ENCODE measurements at regions not wholly inside any gene's neighbourhood (a gene's known extent, or its start where the extent isn't known, plus 50 kb on each side); places are given as distances from the start of the nearest gene placed in this dataset.

DNA sequence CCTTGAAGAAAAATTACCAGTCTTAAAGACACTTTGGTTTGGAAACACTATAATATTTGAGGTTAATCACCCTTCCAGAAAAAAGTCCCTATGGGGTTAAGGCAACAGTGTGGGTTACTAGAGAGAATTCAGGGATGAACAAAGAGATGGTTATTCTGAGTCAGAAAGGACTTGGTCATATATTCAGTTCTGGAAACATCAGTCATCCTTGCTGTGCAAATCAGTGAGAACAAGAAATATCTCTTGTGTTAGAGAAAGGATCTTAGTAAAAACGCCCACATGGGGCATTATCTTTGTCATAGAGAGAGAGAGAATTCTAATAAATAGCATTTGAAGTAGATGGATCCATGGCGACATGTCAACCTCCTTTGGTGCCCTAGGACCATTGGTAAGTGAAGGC is 59.4 kb upstream of the E2F7 start:
- ChIA-PET CTCF (no interaction called here), POLR2A (no interaction called here)
- no peaks in the 10 kb centered on the region for H3K9me3 ChIP-seq (replicated peaks; ENCODE audit: control insufficient read depth, insufficient read depth, low read length)
- peaks cover 30% of the 10 kb centered on the region for H3K4me1 ChIP-seq (ENCODE audit: control insufficient read depth, extremely low read depth, insufficient read depth, low read length)
- H3K36me3 ChIP-seq (ENCODE audit: control insufficient read depth in 2 of 2, extremely low read depth in 1 of 2, insufficient read depth in 2 of 2, low read length in 2 of 2), result no peaks in the 10 kb centered on the region
- DNase-seq (ENCODE audit: low read depth, low spot score), result no peak
- H3K4me2 ChIP-seq (ENCODE audit: insufficient read depth, low read length), result no peak overlapping the region
- FAIRE-seq, result no peak
- no peaks in the 10 kb centered on the region for H3K79me2 ChIP-seq (ENCODE audit: control insufficient read depth, insufficient read depth, low read length)
- H3K9me1 ChIP-seq (replicated peaks; ENCODE audit: control insufficient read depth, extremely low read depth, insufficient read depth, low read length), result no peaks in the 10 kb centered on the region
- H3K4me3 ChIP-seq (replicated peaks in 1 of 3; ENCODE audit: insufficient read depth in 1 of 3, low read depth in 1 of 3, low read length in 3 of 3), result no peak overlapping the region
- no peaks in the 10 kb centered on the region for H4K20me1 ChIP-seq (replicated peaks; ENCODE audit: control insufficient read depth, extremely low read depth, insufficient read depth, low read length)
- BruUV-seq (replicated peaks), result no TSS peak
- dilution Hi-C loops (cut with MboI; ENCODE audit: extremely low pct_ligation_motif_present, low sequenced_read_pairs) (no loop called here), intact Hi-C loops (cut with micrococcal nuclease) (loop anchor here (5.0 kb wide), 1 partner anchor 723 kb away; no protein-coding TSS in a partner anchor)
- H2AFZ ChIP-seq (ENCODE audit: low read depth, low read length), result no peak overlapping the region
- no peak overlapping the region for H3K9ac ChIP-seq (replicated peaks; ENCODE audit: extremely low read depth, insufficient read depth, low read length)
- H3K27me3 ChIP-seq (ENCODE audit: control insufficient read depth in 2 of 2, insufficient read depth in 2 of 2, low read length in 2 of 2), result peaks cover 2% of the 10 kb centered on the region in 2 experiments
- no peak overlapping the region for H3K27ac ChIP-seq (ENCODE audit: insufficient read depth, low read depth, low read length)
- TF ChIP-seq FOS (IDR thresholded peaks at IDR 0.05; ENCODE audit: borderline replicate concordance, insufficient read depth, low read length) (no peak), POLR2A (IDR thresholded peaks at IDR 0.05; ENCODE audit: low read depth, low read length) (no peak), GATA2 (IDR thresholded peaks at IDR 0.05; ENCODE audit: insufficient read depth, insufficient read length, low read depth, low read length) (no peak), JUN (IDR thresholded peaks at IDR 0.05; ENCODE audit: borderline replicate concordance, insufficient read depth, insufficient read length, low read depth) (no peak), POLR2AphosphoS5 (IDR thresholded peaks at IDR 0.05; ENCODE audit: insufficient read depth, low read depth, low read length) (no peak)
- TF ChIP-seq, protein P1, sequence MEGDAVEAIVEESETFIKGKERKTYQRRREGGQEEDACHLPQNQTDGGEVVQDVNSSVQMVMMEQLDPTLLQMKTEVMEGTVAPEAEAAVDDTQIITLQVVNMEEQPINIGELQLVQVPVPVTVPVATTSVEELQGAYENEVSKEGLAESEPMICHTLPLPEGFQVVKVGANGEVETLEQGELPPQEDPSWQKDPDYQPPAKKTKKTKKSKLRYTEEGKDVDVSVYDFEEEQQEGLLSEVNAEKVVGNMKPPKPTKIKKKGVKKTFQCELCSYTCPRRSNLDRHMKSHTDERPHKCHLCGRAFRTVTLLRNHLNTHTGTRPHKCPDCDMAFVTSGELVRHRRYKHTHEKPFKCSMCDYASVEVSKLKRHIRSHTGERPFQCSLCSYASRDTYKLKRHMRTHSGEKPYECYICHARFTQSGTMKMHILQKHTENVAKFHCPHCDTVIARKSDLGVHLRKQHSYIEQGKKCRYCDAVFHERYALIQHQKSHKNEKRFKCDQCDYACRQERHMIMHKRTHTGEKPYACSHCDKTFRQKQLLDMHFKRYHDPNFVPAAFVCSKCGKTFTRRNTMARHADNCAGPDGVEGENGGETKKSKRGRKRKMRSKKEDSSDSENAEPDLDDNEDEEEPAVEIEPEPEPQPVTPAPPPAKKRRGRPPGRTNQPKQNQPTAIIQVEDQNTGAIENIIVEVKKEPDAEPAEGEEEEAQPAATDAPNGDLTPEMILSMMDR (IDR thresholded peaks at IDR 0.05; ENCODE audit: extremely low read depth in 1 of 2, insufficient read depth in 1 of 2, low read depth in 1 of 2, low read length in 2 of 2), result no peak
- TF ChIP-seq, protein P2, sequence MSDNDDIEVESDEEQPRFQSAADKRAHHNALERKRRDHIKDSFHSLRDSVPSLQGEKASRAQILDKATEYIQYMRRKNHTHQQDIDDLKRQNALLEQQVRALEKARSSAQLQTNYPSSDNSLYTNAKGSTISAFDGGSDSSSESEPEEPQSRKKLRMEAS (IDR thresholded peaks at IDR 0.05; ENCODE audit: insufficient read depth, insufficient read length), result no peak

Data from endothelial cell of umbilical vein (primary cell).